Ramos (cell line): ENCODE measurements at regions not wholly inside any gene's neighbourhood (a gene's known extent, or its start where the extent isn't known, plus 50 kb on each side); places are given as distances from the start of the nearest gene placed in this dataset.
"Not testable (repeated sequence)": the region's sequence is repeated elsewhere in the genome, so short reads cannot be mapped to it uniquely, and the experiment has no call there.

ENCODE experiments used
- in situ Hi-C: fragments of 300-500 bp; cut with MboI; formaldehyde crosslinking; loops from one replicate; pipeline ENCODE4 v1.14.3; 2022; ENCODE audit warnings: low sequenced_read_pairs; ENCODE audit not compliant: unreplicated experiment

DNA sequence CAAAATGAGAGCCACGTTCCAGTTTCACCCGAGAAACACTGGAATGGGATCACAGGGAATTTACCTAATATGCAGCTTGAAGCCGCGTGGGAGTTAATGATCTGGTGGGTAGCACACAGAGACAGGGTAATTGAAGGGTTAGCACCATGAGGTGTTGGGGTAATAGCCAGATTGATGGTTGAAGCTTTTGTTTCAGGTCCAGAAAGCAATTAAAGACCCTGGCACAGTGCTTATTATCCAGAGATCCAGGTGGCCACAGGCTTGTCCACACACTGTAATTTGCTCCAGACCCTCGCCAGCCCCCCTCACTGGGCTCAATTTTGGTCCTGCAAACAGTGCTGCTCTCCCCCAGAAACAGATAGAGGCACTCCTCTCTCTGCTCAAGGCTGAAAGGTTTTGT lies 282.5 kb upstream of the ISX start:
- in situ Hi-C loops: no loop called here

DNA sequence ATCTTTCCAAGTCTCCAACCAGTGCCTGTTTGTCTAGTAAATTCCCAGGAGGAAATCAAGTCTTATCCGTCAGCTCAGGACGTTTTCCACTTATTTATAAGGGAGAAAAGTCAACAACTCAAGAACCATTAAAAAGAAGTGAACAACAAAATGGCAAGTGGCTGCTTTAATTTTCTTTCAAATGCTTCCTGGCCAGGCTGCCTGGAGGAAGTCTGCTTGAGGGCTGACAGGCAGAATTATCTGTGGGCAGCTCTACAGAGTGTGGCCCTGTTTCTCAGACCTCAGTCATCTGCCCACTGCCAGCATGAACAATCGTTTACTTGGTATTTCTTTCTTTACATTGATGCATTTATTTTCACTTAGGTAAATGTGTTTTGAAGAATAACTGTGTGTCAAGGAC lies 281.9 kb upstream of the ISX start:
- in situ Hi-C loops: no loop called here

DNA sequence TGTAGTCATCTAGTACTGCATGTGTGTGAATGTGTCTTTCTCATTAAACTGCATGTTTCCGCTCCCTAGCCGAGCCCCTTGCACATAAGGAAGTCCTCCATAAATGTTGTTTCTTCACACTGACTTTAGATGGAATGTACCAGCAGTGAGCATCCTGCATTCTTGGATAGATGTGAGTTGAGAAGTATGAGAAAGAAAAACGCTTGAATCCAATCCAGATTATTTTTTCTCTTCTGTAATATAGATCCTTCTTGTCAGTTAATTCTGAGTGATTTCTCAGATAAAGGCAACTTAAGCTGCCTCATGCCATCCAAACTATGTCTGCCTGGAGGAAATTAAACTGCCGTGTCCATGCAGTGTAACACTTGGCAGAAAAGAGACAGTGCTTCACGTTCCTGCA lies 268.1 kb upstream of the ISX start:
- in situ Hi-C loops: no loop called here

DNA sequence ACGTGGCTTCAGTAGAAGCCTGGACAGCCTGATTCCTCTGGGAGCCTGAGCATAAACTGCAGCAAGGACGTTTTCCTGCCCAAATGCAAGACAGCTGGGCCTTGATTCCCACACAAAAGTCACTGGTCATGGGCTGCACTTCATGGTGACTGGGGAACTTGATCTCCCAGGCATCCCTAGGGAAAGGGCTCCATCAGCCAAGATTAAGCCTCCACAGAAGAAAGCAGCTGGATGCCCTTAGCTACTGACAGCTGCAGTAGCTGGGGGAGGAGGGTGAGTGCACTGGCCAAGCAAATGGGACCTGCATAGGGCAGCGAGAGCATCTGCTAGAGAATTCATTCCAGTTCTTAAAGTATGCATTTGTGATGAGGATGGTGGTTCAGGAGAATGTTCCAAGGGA lies 267.4 kb upstream of the ISX start:
- in situ Hi-C loops: no loop called here

DNA sequence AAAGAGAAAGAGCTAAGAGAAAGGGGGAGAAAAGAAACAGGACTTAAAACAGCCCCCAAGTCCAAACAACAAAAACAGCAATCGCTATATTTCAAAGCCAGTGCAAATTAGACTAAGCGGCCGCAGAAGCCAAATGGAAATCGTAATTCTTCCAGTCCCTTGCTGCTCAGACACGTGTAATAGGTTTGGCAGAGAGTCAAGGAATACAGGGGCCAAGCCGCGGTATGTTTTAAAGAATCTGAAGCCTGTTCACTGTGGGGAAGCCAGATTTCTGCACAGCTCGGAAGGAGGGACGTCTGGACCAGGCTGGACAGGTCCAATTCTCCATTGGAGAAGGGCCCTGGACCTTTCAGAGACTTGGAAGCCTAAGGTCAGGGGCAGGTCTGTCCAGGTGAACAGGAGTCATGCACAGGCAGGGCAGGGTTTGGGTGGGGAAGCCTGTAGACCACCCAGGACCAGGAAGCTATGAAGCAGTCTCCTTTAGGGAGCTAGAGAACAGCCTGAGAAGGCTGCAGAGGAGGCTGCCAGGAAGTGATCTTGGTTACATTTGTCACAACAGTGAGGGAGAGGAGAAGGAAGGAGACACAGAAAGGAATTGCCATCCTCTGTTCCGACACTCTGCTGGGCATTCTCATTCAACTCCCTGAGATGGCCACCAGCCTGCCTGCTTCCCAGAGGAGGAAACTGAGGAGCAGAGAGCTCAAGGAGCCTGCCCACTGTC lies 265.5 kb upstream of the ISX start:
- in situ Hi-C loops: no loop called here

DNA sequence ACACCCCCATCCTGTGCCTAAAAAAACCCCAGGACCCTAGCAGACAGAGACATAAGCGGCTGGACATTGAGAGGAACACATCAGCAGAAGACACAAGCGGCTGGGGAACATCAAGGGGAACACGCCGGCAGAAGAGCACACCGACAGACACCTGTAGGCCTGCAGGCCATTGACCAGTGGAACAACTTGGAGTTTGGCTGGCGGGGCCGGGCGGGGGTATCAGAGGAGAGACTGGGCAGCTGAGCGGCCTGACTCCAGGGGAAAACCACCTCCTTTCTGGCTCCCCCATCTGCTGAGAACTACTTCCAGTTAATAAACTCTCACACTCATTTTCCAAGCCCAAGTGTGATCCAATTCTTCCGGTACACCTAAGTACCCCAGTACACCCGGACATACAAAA lies 264.7 kb upstream of the ISX start:
- in situ Hi-C loops: no loop called here

DNA sequence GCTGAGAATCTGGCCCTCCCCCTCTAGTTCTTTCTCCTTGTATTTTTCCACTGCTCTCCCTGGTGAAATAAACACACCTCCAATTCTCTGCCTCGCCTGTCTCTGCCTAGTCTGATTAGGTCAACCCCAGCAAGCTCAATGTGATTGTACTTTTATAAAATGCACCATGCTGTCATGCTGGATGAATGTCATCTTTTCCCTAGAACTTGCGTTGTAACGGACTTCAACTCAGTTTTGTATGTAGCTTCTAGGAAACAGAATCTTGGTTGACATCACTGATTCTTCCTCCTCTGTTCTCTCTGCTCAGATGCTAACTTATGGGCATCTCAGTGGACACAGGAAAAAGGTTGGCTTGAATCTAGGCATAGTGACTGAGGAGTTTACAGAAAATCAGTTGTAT lies 261.9 kb upstream of the ISX start:
- in situ Hi-C loops: no loop called here

DNA sequence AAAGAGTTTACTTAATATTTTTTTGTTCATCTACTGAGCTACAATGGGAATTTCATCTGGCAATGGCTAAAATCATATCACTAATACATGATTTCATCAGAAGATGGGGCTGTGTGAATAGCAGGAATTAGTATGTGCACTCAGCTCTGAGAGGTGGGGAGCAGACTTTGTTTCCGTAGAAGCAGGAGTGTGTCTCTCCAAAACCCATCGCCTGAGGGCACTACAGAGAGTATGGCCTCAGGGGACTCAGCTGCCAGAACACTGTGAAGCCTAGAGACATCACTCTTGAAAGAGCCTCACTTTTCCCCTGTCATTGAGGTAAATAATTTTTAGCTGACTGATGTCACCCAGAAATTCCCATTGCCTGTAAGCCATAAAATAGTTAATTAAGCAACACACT lies 261.4 kb upstream of the ISX start:
- in situ Hi-C loops: no loop called here

DNA sequence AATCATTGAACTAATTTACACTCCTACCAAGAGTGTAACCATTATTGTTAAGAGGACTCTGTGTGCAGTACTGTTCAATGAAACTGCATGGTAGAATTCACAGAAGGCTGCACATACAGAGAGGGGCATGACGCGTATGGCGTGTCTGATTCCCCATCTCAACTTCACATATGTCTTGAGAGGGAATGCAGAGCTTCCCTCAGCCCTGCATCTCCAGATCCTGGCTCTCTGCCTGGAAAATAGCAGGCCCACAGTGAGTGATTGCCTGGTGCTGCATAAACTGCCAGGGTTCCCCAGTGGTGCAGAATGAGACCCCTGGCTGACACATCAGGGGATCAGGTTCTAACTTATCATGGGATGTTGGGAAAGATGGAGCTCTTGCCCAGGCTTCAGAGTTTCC lies 260.2 kb upstream of the ISX start:
- in situ Hi-C loops: no loop called here

DNA sequence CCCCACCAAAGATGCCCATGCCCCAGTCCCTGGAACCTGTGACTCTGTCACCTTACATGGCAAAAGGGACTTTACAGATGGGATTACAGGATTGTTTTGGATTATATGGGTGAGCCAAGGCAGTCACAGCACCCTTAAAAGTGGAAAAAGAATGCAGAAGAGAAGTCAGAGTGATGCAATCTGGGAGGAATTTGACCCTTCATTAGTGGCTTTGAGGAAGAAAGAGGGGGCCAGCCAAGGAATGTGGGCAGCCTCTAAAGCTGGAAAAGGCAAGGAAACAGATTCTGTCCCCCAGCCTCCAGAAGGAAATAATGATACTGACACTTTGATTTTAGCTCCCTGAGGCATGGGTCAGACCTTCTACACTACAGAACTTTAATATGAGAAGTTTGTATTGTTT lies 257.3 kb upstream of the ISX start:
- in situ Hi-C loops: no loop called here

DNA sequence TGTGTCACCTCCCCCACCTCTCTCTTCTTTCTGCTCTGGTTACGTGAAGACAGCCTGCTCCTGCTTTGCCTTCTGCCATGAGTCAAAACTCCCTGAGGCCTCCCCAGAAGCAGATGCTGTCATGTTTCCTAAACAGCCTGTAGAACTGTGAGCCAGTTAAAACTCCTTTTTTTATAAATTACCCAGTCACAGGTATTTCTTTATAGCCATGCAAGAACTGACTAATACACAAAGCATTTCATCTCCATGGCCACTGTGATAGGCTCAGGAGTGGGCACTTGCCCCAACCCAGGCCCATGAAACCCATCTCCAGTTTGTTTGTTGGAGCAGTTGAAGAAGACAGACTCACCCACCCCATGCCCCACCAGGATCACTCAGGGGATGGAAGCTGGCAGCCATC lies 253.3 kb upstream of the ISX start:
- in situ Hi-C loops: no loop called here

DNA sequence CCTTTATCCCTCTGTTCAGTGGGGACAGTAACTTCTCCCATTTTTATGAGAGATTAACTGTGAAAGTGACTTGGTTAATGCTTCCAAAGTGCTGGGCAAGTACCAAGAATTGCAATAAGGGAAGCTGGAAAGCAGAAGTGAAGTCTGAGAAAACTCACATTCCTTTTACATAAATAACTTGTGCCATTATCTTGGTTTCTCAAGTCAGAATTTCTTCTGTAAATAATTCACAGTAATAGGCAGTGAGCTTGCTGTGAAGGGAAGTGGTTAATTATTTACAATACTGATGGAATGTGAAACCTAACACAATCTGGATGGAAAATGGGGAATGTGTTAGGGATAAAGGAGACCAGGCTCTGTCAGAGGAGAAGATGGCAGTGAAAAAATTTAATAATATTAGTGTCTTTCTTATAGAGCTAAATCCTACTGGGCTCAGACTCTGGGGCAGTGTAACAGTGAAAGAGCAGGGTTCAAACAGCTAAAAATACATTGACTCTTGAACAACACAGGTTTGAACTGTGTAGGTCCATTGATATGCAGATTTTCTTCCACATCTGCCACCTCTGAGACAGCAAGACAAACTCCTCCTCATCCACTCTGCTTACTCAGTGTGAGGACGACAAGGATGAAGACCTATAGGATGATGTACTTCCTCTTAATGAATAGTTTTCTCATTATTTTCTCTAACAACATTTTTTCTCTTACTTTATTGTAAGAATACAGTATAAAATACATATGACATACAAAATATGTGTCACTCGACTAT lies 251.5 kb upstream of the ISX start:
- in situ Hi-C loops: no loop called here

DNA sequence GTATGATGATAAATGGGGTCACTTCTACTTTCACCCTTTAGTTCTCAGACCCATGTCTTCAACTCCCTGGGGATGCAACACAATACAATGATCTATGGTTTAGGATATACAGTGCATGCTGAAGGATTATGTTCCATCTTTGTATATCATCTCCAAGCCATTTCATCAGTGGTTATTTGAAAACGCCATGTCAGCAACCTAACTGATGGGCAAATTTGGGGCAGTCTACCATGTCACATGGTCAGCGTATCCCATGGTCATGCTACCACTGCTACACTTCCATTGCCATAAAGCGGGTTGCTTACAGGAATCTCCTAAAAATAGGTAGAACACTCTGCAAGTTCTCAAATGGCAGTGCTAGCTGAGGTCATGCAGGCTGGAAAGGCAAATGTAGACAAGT lies 236.5 kb upstream of the ISX start:
- in situ Hi-C loops: no loop called here

DNA sequence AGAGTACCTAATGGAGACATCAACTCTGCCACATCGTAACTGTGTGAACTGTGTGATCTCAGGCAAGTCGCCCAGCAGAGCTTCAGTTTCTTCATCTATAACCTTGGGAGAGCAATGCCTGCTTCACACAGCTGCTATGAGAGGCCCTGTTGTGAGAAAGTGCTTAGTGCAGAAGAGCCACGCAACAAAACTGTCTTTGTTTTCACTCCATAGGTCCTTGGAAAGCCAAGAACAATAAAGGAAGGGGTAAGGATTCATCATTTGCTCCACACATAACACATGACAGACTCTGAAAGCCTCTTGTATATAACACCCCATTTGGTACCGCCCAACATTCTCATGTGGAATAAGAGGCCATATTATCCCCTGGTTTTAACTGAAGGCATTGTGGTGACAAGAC lies 231.9 kb upstream of the ISX start:
- in situ Hi-C loops: no loop called here

DNA sequence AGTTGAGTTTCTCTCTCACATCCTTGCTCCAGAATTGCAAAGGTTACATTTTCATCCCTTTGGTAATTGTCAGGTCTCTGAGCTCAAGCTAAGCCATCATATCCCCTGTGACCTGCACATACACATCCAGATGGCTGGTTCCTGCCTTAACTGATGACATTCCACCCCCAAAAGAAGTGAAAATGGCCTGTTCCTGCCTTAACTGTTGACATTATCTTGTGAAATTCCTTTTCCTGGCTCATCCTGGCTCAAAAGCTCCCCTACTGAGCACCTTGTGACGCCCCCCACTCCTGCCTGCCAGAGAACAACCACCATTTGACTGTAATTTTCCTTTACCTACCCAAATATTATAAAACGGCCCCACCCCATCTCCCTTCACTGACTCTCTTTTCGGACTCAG lies 231.4 kb upstream of the ISX start:
- in situ Hi-C loops: not testable (repeated sequence)

DNA sequence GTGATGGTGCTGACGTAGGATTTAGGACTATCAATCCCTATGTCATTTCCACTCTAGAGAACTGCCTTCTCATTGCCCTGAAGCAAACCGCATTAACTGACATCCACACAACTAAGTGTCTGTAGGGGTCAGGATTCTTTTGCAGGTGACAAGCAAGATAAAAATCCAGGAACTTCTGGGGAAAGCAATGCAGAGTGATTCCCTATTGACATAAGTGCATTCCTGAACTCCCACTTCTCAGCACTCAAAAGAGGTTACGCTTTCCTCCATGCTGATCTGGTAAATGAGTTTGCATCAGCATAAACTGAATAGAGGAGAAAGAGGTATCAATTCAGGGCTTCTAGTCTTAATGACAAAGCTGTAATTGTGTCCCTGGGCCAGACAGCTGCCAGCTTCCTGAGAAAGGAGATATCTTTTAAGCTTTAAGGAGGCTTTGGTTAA lies 224.6 kb upstream of the ISX start:
- in situ Hi-C loops: no loop called here

DNA sequence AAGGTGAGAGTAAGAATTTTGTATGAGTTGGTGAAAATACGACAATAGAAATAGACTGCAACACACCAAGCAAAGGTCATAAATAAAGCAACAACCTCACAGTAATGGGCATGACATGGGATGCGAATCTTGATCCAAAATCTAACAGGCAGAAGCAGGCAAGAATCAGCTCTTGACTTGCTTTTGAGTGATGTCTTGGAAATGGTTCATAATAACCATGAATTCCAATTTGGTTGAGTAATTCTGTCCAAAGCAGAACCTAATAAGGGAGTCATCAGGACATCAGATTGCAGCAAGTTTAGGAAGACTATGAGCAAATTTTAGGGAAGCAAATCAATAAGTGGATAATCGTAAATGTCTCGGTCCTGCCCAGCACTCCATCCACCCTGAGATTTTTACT lies 224.0 kb upstream of the ISX start:
- in situ Hi-C loops: no loop called here

DNA sequence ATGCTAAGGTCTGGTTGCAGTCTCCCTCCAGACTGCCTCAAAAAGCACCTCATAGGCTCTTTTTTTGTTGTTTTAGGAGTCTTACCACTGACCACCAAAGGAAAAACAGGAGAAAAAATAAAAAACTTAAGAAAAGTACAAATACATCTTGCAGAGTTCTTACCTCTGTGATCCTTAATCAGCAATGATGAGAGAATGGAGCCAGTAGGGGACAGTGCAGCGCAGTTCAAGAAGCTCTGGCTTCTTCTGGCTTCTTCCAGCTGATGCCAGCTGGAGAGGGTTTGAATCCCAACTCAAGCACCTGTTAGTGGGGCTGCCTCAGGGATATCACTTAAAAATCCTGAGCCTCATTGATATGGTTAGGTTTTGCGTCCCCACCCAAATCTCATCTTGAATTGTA lies 223.3 kb upstream of the ISX start:
- in situ Hi-C loops: no loop called here

DNA sequence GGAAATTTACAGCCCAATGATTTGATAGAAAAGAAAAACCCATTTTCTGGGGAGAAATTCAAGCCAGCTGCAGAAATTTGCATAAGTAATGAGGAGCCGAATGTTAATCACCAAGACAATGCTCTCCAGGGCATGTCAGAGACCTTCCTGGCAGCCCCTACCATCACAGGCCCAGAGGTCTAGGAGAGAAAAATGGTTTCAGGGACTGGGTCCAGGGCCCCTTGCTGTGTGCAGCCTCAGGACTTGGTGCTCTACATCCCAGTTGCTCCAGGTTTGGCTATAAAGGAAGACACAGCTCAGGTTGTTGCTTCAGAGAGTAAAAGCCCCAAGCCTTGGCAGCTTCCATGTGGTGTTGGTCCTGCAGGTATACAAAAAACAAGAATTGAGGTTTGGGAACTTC lies 222.2 kb upstream of the ISX start:
- in situ Hi-C loops: not testable (repeated sequence)

DNA sequence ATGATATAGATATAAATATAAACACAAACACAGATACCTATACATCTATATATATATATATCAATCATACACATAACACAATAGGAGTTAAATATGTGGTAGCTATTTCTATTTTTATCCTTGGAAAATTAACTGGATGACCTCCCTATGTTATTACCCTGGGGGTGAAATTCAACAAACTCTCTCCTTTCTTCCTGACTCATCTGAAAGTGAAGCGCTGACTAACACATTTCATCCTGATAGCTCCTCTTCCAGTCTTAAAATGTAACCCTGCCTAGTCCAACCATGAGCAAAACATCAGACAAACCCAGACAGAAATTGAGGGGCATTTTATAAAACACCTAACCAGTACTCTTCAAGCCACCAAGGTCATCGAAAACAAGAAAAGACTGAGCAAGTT lies 220.6 kb upstream of the ISX start:
- in situ Hi-C loops: no loop called here

DNA sequence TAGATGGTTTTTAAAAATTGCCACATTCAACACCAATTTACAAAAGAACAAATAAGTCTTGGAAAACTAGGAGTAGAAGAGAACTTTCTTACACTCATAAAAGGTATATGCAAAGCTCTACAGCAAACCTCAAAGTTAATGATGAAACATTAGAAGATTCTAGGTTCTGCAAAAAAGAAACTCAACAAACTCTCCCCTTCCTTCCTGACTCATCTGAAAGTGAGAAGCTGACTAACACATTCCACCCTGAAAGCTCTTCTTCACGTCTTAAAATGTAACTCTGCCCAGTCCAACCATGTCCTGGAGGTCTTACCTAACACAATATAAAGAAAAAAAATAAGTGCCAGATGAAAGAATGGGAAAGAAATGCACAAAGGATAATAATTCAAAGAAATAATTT lies 218.9 kb upstream of the ISX start:
- in situ Hi-C loops: no loop called here

DNA sequence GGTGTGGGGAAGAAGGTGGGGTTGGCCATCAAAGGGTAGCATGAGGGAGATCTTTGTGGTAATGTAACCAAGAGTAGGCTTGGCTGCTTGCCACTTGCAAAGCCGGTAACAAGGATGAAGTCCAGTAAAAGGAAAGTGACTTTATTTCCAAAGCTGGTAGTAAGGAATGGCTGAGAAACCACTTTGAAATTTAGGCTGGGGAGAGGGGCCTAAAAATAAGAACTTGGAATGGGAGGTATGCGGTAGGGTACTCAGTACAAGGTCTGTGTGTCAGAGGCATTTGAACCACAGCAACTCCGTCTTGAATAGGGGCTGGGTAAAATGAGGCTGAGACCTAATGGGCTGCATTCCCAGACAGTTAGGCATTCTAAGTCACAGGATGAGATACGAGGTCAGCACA lies 216.0 kb upstream of the ISX start:
- in situ Hi-C loops: no loop called here
